GM12878 (cell line): ENCODE measurements at regions not wholly inside any gene's neighbourhood (a gene's known extent, or its start where the extent isn't known, plus 50 kb on each side); places are given as distances from the start of the nearest gene placed in this dataset.
"Not testable (repeated sequence)": the region's sequence is repeated elsewhere in the genome, so short reads cannot be mapped to it uniquely, and the experiment has no call there.

Experiments
- ATAC-seq: fragments of 200-7000 bp; cut with Tn5 transposase; 3 replicates; pipeline ENCODE4 v1.9.1; 2020; ENCODE audit warnings: mild to moderate bottlenecking, moderate library complexity
- BruUV-seq: library from RNA; stranded (reverse); fragments of 400-500 nt; replicated peaks from 2 replicates; lab custom pipeline; 2021; lab: Mats Ljungman, UMichigan
- CTCF ChIA-PET: fragments of 300-600 bp; sonication (Branson Sonifier 250); formaldehyde crosslinking; extraction: SDS; loops from one replicate; lab custom pipeline; 2021; ENCODE audit warnings: inconsistent platforms; lab: Yijun Ruan, JAX
- POLR2A ChIA-PET: fragments of 350-600 bp; formaldehyde crosslinking; extraction: SDS; loops from one replicate; lab custom pipeline; 2021; ENCODE audit warnings: inconsistent platforms; lab: Charles Lee
- RAD21 ChIA-PET: fragments of 300-600 bp; sonication (Branson Sonifier 250); formaldehyde crosslinking; loops from one replicate; lab custom pipeline; 2023; ENCODE audit warnings: antibody characterized with exemption; ENCODE audit not compliant: unreplicated experiment; lab: Charles Lee
- SMC1A ChIA-PET: fragments of 300-600 bp; sonication (Branson Sonifier 250); formaldehyde crosslinking; loops from one replicate; lab custom pipeline; 2023; ENCODE audit not compliant: unreplicated experiment, uncharacterized antibody; lab: Charles Lee
- DNase-seq: peaks from one replicate; pipeline ENCODE4 v3.0.0-alpha.2; 2011; ENCODE audit warnings: low read depth, low spot score
- FAIRE-seq: peaks from 3 replicates; lab custom pipeline; 2011; peaks lifted over from hg19 to GRCh38; lab: Jason Lieb, UNC
- H2AFZ ChIP-seq: 2 replicates; pipeline ENCODE4 v1.6.0; 2011; ENCODE audit warnings: low read depth, low read length, control low read depth; ENCODE audit not compliant: control insufficient read depth
- H3K27ac ChIP-seq: 2 replicates; pipeline ENCODE4 v1.5.1; 2011; ENCODE audit warnings: control low read depth; ENCODE audit not compliant: control insufficient read depth, insufficient read depth
- H3K27me3 ChIP-seq, 2 experiments: replicated peaks in 1 of 2; 2 replicates each; pipeline versions ENCODE4 v1.6.0 to v1.6.1; 2011; ENCODE audit warnings: low read length in 1 of 2; ENCODE audit not compliant: control insufficient read depth in 2 of 2, insufficient read depth in 2 of 2
- H3K36me3 ChIP-seq, 2 experiments: 2 replicates each; pipeline ENCODE4 v1.5.1; 2011; ENCODE audit warnings: low read length in 1 of 2; ENCODE audit not compliant: control insufficient read depth in 2 of 2, insufficient read depth in 2 of 2
- H3K4me1 ChIP-seq: 2 replicates; pipeline ENCODE4 v1.6.1; 2011; ENCODE audit warnings: mild to moderate bottlenecking, low read length, moderate library complexity, mixed read lengths; ENCODE audit not compliant: control insufficient read depth, insufficient read depth
- H3K4me2 ChIP-seq: 2 replicates; pipeline ENCODE4 v1.6.0; 2011; ENCODE audit warnings: control low read depth; ENCODE audit not compliant: control insufficient read depth, insufficient read depth
- H3K4me3 ChIP-seq: fragments of 200-600 bp; sonication (generic); 2 replicates; pipeline ENCODE4 v1.5.1; 2016
- H3K79me2 ChIP-seq: 2 replicates; pipeline ENCODE4 v1.6.0; 2011; ENCODE audit warnings: low read length; ENCODE audit not compliant: control insufficient read depth, insufficient read depth
- H3K9ac ChIP-seq: 2 replicates; pipeline ENCODE4 v1.8.0; 2011; ENCODE audit warnings: low read length, control low read depth, mixed read lengths; ENCODE audit not compliant: control insufficient read depth, insufficient read depth
- H3K9me3 ChIP-seq: replicated peaks from 3 replicates; pipeline ENCODE4 v1.5.1; 2011; ENCODE audit warnings: mild to moderate bottlenecking, low read length; ENCODE audit not compliant: control insufficient read depth, insufficient read depth
- H4K20me1 ChIP-seq: 2 replicates; pipeline ENCODE4 v1.6.0; 2011; ENCODE audit not compliant: control insufficient read depth, insufficient read depth
- WGBS: methylation state at CpG from one replicate; pipeline ENCODE4 v1.1.6; 2016; ENCODE audit warnings: low lambda C conversion rate; ENCODE audit not compliant: insufficient replicate concordance, insufficient coverage; ENCODE audit errors: missing lambda C conversion rate; 5-methylcytosine and 5-hydroxymethylcytosine counted together
- in situ Hi-C: fragments of 300-500 bp; cut with MboI; formaldehyde crosslinking; loops from 9 replicates; pipeline ENCODE4 v1.14.3; 2018; ENCODE audit warnings: mixed read lengths
- intact Hi-C: fragments of 100-400 bp; cut with micrococcal nuclease; formaldehyde crosslinking; loops from one replicate; pipeline ENCODE4 v1.14.2; 2022; ENCODE audit not compliant: unreplicated experiment

DNA sequence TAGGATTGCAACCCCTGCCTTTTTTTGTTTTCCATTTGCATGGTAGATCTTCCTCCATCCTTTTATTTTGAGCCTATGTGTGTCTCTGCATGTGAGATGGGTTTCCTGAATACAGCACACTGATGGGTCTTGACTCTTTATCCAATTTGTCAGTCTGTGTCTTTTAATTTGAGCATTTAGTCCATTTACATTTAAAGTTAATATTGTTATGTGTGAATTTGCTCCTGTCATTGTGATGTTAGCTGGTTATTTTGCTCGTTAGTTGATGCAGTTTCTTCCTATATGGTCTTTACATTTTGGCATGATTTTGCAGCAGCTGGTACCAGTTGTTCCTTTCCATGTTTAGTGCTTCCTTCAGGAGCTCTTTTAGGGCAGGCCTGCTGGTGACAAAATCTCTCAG lies 2003.1 kb upstream of the CDH6 start:
- H2AFZ ChIP-seq, H3K4me1 ChIP-seq, H3K4me3 ChIP-seq, intact Hi-C loops, CTCF ChIA-PET, ATAC-seq, H3K9me3 ChIP-seq, POLR2A ChIA-PET, H3K9ac ChIP-seq, DNase-seq, SMC1A ChIA-PET, in situ Hi-C loops, RAD21 ChIA-PET, H3K27me3 ChIP-seq, H3K79me2 ChIP-seq, H4K20me1 ChIP-seq, H3K27ac ChIP-seq, BruUV-seq, FAIRE-seq, H3K4me2 ChIP-seq, H3K36me3 ChIP-seq: not testable (repeated sequence)
- no CpG with 5 or more reads among the region's 1 CpG for whole genome bisulfite sequencing

- H3K36me3 ChIP-seq, H3K27ac ChIP-seq, ATAC-seq, H3K4me2 ChIP-seq, H2AFZ ChIP-seq, H3K4me3 ChIP-seq, CTCF ChIA-PET, POLR2A ChIA-PET, H3K9ac ChIP-seq, DNase-seq, FAIRE-seq, RAD21 ChIA-PET, H3K4me1 ChIP-seq, H4K20me1 ChIP-seq, in situ Hi-C loops, BruUV-seq, intact Hi-C loops, H3K27me3 ChIP-seq, H3K9me3 ChIP-seq, H3K79me2 ChIP-seq: not testable (repeated sequence)
- SMC1A ChIA-PET = interaction anchor here (1.0 to 1.6 kb wide), 2 partner anchors 10 to 12 kb away, joined by 3 read pairs; no protein-coding TSS in a partner anchor
- WGBS = 69% methylated on average over 2 of the region's 5 CpGs
Measured at GRCh38 chr5:29186380-29186779, 2007.1 kb upstream of the CDH6 start.
